SK-N-SH treated with all-trans-retinoic acid at 6 μM for 48 hours (cell line): ENCODE measurements at regions not wholly inside any gene's neighbourhood (a gene's known extent, or its start where the extent isn't known, plus 50 kb on each side); places are given as distances from the start of the nearest gene placed in this dataset.
"Not testable (repeated sequence)": the region's sequence is repeated elsewhere in the genome, so short reads cannot be mapped to it uniquely, and the experiment has no call there.

ENCODE experiments used
- ATAC-seq: fragments of 200-7000 bp; cut with Tn5 transposase; 3 replicates; pipeline ENCODE4 v1.9.1; 2020; ENCODE audit warnings: mild to moderate bottlenecking, moderate library complexity
- ARNTL ChIP-seq: fragments of 450-650 bp; formaldehyde crosslinking; IDR thresholded peaks from 2 replicates; pipeline ENCODE4 v1.5.0; 2020; ENCODE audit warnings: low read depth, mild to moderate bottlenecking, moderate library complexity, borderline replicate concordance
- BACH2 ChIP-seq: fragments of 250-450 bp; sonication (Bioruptor Pico); IDR thresholded peaks from 2 replicates; pipeline ENCODE4 v1.9.0; 2021; ENCODE audit warnings: mild to moderate bottlenecking, borderline replicate concordance
- CSDC2 ChIP-seq: fragments of 250-450 bp; sonication (Bioruptor Pico); IDR thresholded peaks from 2 replicates; pipeline ENCODE4 v1.5.0; 2020; ENCODE audit warnings: mild to moderate bottlenecking, moderate library complexity
- ESRRG ChIP-seq: fragments of 250-450 bp; sonication (Bioruptor Pico); IDR thresholded peaks from 2 replicates; pipeline ENCODE4 v1.6.1; 2021; ENCODE audit warnings: mild to moderate bottlenecking
- GLIS3 ChIP-seq: fragments of 250-450 bp; sonication (Bioruptor Pico); IDR thresholded peaks from 2 replicates; pipeline ENCODE4 v1.5.0; 2020; ENCODE audit warnings: mild to moderate bottlenecking, moderate library complexity
- OSR1 ChIP-seq: fragments of 250-450 bp; sonication (Bioruptor Pico); IDR thresholded peaks from 2 replicates; pipeline ENCODE4 v1.8.0; 2022; ENCODE audit warnings: moderate library complexity, mild to moderate bottlenecking, inconsistent platforms
- PATZ1 ChIP-seq: fragments of 250-450 bp; sonication (Bioruptor Pico); IDR thresholded peaks from 2 replicates; pipeline ENCODE4 v1.8.0; 2020; ENCODE audit warnings: mild to moderate bottlenecking, moderate library complexity, borderline replicate concordance
- PPARA ChIP-seq: fragments of 250-450 bp; sonication (Bioruptor Pico); IDR thresholded peaks from 2 replicates; pipeline ENCODE4 v1.5.0; 2020; ENCODE audit warnings: mild to moderate bottlenecking, borderline replicate concordance
- RARB ChIP-seq: fragments of 250-450 bp; sonication (Bioruptor Pico); IDR thresholded peaks from 2 replicates; pipeline ENCODE4 v1.8.0; 2021; ENCODE audit warnings: mild to moderate bottlenecking, moderate library complexity
- SNAI2 ChIP-seq: fragments of 250-450 bp; sonication (Bioruptor Pico); IDR thresholded peaks from 2 replicates; pipeline ENCODE4 v1.5.0; 2020; ENCODE audit warnings: mild to moderate bottlenecking, moderate library complexity
- TOX ChIP-seq: fragments of 250-450 bp; sonication (Bioruptor Pico); IDR thresholded peaks from 2 replicates; pipeline ENCODE4 v1.8.0; 2021; ENCODE audit warnings: mild to moderate bottlenecking, moderate library complexity, borderline replicate concordance
- ZFP30 ChIP-seq: fragments of 450-650 bp; formaldehyde crosslinking; IDR thresholded peaks from 2 replicates; pipeline ENCODE4 v1.5.0; 2022; ENCODE audit warnings: mild to moderate bottlenecking, moderate library complexity
- ZNF565 ChIP-seq: fragments of 450-650 bp; formaldehyde crosslinking; conservative IDR thresholded peaks from 2 replicates; pipeline ENCODE4 v1.5.0; 2020; ENCODE audit warnings: low read depth, mild to moderate bottlenecking, moderate library complexity
- ZNF70 ChIP-seq: fragments of 450-650 bp; formaldehyde crosslinking; IDR thresholded peaks from 2 replicates; pipeline ENCODE4 v1.5.0; 2020; ENCODE audit warnings: mild to moderate bottlenecking, moderate library complexity
- ZNF8 ChIP-seq: fragments of 450-650 bp; formaldehyde crosslinking; IDR thresholded peaks from 2 replicates; pipeline ENCODE4 v1.5.0; 2020; ENCODE audit warnings: mild to moderate bottlenecking, moderate library complexity
- TF ChIP-seq, protein P1 (sequence below): fragments of 250-450 bp; sonication (Bioruptor Pico); IDR thresholded peaks from 2 replicates; pipeline ENCODE4 v1.5.1; 2020; ENCODE audit warnings: low read depth, mild to moderate bottlenecking, moderate library complexity
- TF ChIP-seq, protein P2 (sequence below): fragments of 250-450 bp; sonication (Bioruptor Pico); IDR thresholded peaks from 2 replicates; pipeline ENCODE4 v1.5.0; 2020; ENCODE audit warnings: mild to moderate bottlenecking, moderate library complexity

DNA sequence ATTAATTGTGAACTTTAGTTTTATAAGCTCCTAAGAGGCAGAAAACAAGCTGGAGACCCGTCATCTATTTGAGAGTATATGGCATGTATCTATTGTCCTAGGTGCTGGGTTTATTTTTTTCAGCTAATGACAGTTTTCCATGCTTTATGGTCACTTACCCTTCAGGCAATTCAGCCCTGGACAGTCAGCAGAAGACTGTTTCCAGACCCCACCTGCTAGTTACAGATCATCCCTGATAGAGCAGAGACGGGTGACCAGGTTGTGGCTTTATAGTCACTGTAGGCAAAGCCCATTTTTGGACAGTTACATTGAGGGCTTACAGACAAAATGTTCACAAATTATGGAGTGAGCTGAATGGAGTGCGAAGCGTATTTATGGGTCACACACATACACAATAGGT lies 1227.5 kb downstream of the FOXD4L5 start:
- TF ChIP-seq BACH2 (CRISPR knock-in tag) (no peak), SNAI2 (CRISPR knock-in tag) (no peak), ZNF8 (CRISPR knock-in tag) (no peak), TOX (no peak), PPARA (CRISPR knock-in tag) (no peak), ARNTL (CRISPR knock-in tag) (no peak), CSDC2 (CRISPR knock-in tag) (no peak), ZNF70 (CRISPR knock-in tag) (no peak), RARB (CRISPR knock-in tag) (no peak), ESRRG (CRISPR knock-in tag) (no peak), GLIS3 (CRISPR knock-in tag) (no peak), OSR1 (CRISPR knock-in tag) (no peak), ZNF565 (CRISPR knock-in tag) (no peak)
- TF ChIP-seq, protein P1, sequence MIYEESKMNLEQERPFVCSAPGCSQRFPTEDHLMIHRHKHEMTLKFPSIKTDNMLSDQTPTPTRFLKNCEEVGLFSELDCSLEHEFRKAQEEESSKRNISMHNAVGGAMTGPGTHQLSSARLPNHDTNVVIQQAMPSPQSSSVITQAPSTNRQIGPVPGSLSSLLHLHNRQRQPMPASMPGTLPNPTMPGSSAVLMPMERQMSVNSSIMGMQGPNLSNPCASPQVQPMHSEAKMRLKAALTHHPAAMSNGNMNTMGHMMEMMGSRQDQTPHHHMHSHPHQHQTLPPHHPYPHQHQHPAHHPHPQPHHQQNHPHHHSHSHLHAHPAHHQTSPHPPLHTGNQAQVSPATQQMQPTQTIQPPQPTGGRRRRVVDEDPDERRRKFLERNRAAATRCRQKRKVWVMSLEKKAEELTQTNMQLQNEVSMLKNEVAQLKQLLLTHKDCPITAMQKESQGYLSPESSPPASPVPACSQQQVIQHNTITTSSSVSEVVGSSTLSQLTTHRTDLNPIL (CRISPR knock-in tag), result no peak
- TF ChIP-seq, protein P2, sequence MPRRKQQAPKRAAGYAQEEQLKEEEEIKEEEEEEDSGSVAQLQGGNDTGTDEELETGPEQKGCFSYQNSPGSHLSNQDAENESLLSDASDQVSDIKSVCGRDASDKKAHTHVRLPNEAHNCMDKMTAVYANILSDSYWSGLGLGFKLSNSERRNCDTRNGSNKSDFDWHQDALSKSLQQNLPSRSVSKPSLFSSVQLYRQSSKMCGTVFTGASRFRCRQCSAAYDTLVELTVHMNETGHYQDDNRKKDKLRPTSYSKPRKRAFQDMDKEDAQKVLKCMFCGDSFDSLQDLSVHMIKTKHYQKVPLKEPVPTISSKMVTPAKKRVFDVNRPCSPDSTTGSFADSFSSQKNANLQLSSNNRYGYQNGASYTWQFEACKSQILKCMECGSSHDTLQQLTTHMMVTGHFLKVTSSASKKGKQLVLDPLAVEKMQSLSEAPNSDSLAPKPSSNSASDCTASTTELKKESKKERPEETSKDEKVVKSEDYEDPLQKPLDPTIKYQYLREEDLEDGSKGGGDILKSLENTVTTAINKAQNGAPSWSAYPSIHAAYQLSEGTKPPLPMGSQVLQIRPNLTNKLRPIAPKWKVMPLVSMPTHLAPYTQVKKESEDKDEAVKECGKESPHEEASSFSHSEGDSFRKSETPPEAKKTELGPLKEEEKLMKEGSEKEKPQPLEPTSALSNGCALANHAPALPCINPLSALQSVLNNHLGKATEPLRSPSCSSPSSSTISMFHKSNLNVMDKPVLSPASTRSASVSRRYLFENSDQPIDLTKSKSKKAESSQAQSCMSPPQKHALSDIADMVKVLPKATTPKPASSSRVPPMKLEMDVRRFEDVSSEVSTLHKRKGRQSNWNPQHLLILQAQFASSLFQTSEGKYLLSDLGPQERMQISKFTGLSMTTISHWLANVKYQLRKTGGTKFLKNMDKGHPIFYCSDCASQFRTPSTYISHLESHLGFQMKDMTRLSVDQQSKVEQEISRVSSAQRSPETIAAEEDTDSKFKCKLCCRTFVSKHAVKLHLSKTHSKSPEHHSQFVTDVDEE, result no peak
- no peak for ATAC-seq

GRCh38 chr9:64028925-64029324 lies 1256.1 kb downstream of the FOXD4L5 start:
- ATAC-seq, result not testable (repeated sequence)

DNA sequence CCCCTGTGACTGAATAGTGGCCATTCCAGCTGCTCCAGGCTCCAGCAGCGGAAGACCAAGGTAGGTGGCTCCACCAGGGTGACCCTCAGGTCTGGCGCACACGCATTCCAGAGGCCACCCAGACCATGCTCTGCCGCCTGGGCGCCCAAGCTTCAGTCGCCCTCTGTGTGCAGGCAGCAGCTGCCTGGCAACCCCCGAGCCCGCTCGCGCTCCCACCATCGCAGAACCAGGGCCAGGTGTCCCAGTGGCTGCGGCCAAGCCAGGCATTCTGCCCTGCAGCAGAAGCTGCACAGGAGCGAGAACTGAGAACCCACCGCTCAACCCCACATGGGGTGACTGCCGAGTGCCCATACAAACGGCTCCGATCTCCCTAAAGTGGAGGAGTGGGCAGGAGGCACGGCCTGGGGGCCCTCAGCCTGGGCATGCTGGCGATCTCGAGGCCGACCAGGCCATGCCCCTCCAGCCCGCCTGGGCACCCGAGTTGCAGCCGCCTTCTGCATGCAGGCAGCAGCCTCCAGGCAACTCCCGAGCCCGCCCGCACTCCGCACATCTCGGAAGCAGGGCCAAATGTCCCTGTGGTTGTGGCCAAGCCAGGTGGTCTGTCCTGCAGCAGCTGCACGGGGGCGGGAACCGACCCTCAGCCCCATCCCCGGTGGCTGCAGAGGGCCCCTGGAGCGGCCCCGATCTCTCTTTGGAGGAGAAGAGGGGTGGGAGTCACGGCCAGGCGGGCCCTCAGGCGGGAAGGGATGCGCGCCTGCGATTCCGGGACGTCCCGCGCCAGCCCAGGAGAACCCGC lies 1264.1 kb downstream of the FOXD4L5 start:
- not testable (repeated sequence) for ATAC-seq

- ATAC-seq, result not testable (repeated sequence)
Measured at GRCh38 chr9:64017666-64018065, 1267.3 kb downstream of the FOXD4L5 start.

- peak; percentile 96 for ATAC-seq
Measured at GRCh38 chr9:64016845-64017406, 1268.1 kb downstream of the FOXD4L5 start.

- ATAC-seq, result not testable (repeated sequence)
Measured at GRCh38 chr9:64016246-64016645, 1268.8 kb downstream of the FOXD4L5 start.

GRCh38 chr9:64015136-64015535 lies 1269.9 kb downstream of the FOXD4L5 start:
- ATAC-seq, result no peak
- TF ChIP-seq RARB (CRISPR knock-in tag) (no peak), ESRRG (CRISPR knock-in tag) (no peak), ARNTL (CRISPR knock-in tag) (no peak), ZFP30 (no peak), ZNF8 (CRISPR knock-in tag) (no peak), BACH2 (CRISPR knock-in tag) (no peak), PATZ1 (CRISPR knock-in tag) (no peak), ZNF565 (CRISPR knock-in tag) (no peak)

- ATAC-seq, result not testable (repeated sequence)
Measured at GRCh38 chr9:64014386-64015091, 1270.5 kb downstream of the FOXD4L5 start.

DNA sequence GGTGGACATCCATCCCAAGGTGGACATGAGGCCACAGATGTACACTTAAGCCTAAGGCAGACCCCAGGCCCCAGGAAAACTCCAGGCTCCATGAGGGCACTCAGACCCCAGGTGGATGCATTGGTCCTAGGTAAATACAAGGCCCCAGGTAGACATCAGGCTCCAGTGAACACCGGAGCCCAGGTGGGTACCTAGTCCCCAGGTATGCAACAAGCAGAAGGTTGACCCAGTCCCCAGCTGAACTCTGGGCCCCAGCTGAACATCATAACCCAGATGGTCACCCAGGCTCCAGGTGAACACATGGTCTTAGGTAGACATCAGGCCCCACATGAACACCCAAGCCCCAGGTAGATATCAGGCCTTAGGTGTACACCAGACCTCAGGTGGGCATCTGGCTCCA lies 1271.9 kb downstream of the FOXD4L5 start:
- ATAC-seq, result not testable (repeated sequence)

GRCh38 chr9:64012014-64012413 lies 1273.0 kb downstream of the FOXD4L5 start:
- ATAC-seq, result not testable (repeated sequence)

DNA sequence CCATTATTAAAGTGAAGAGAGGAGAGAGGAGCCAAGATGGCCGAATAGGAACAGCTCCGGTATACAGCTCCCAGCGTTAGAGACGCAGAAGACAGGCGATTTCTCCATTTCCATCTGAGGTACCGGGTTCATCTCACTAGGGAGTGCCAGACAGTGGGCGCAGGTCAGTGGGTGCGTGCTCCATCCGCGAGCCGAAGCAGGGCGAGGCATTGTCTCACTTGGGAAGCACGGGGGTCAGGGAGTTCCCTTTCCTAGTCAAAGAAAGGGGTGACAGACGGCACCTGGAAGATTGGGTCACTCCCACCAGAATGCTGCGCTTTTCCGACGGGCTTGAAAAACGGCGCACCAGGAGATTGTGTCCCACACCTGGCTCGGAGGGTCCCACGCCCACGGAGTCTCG lies 1305.3 kb downstream of the FOXD4L5 start:
- not testable (repeated sequence) for ATAC-seq
